HepG2 (cell line): ENCODE measurements at regions not wholly inside any gene's neighbourhood (a gene's known extent, or its start where the extent isn't known, plus 50 kb on each side); places are given as distances from the start of the nearest gene placed in this dataset.

Experiments
- ATAC-seq: fragments of 200-7000 bp; cut with Tn5 transposase; 3 replicates; pipeline ENCODE4 v1.9.1; 2020; ENCODE audit warnings: mild to moderate bottlenecking, moderate library complexity
- BruUV-seq: library from RNA; stranded (reverse); fragments of 400-500 nt; replicated peaks from 2 replicates; lab custom pipeline; 2021; lab: Mats Ljungman, UMichigan
- CTCF ChIA-PET: fragments of 300-600 bp; formaldehyde crosslinking; extraction: SDS; loops from one replicate; lab custom pipeline; 2021; ENCODE audit warnings: low total read pairs, inconsistent platforms, low intra/inter-chr PET ratio; lab: Yijun Ruan, JAX
- POLR2A ChIA-PET: fragments of 350-600 bp; sonication (Branson Sonifier 250); formaldehyde crosslinking; loops from one replicate; lab custom pipeline; 2020; ENCODE audit warnings: antibody characterized with exemption, inconsistent platforms; lab: Yijun Ruan, JAX
- DNase-seq: peaks from one replicate; pipeline ENCODE4 v3.0.0-alpha.2; 2015; ENCODE audit warnings: low spot score
- FAIRE-seq: peaks from 3 replicates; lab custom pipeline; 2011; peaks lifted over from hg19 to GRCh38; lab: Jason Lieb, UNC
- H2AFZ ChIP-seq: one replicate; pipeline ENCODE4 v1.6.1; 2011; ENCODE audit warnings: low read length, inconsistent platforms
- H3K27ac ChIP-seq: fragments of 300-600 bp; 3 replicates; pipeline ENCODE4 v1.8.0; 2011; ENCODE audit warnings: mixed run types, mild to moderate bottlenecking, mixed read lengths, low read length, inconsistent platforms; ENCODE audit not compliant: insufficient read depth; ENCODE audit errors: extremely low read length
- H3K27me3 ChIP-seq, 2 experiments: fragments of 200-600 bp in 1 of 2; 2 replicates in 1 of 2; 3 replicates in 1 of 2; pipeline versions ENCODE4 v1.6.0 to v1.8.0; 2011; ENCODE audit warnings: low read length in 2 of 2, mild to moderate bottlenecking in 2 of 2, moderate library complexity in 2 of 2, inconsistent platforms in 1 of 2; ENCODE audit not compliant: insufficient read depth in 2 of 2, control insufficient read depth in 1 of 2
- H3K36me3 ChIP-seq, 2 experiments: fragments of 200-600 bp in 1 of 2; replicated peaks in 1 of 2; 2 replicates in 1 of 2; 3 replicates in 1 of 2; pipeline versions ENCODE4 v1.5.1 to v1.8.0; 2011; ENCODE audit warnings: low read length in 2 of 2, inconsistent platforms in 1 of 2; ENCODE audit not compliant: insufficient read depth in 2 of 2, control insufficient read depth in 1 of 2
- H3K4me1 ChIP-seq: 2 replicates; pipeline ENCODE4 v1.5.1; 2012; ENCODE audit warnings: low read length, inconsistent platforms; ENCODE audit not compliant: insufficient read depth
- H3K4me2 ChIP-seq: 2 replicates; pipeline ENCODE4 v1.6.0; 2011; ENCODE audit warnings: low read depth, low read length, inconsistent platforms
- H3K4me3 ChIP-seq, 3 experiments: fragments of 200-600 bp in 1 of 3; sonication (generic), shearing (Covaris generic) in 1 of 3; replicated peaks in 1 of 3; 2 replicates each; pipeline ENCODE4 v1.5.1; 2011 to 2016; ENCODE audit warnings: low read length in 3 of 3, inconsistent platforms in 2 of 3, low read depth in 2 of 3, mild to moderate bottlenecking in 2 of 3, control low read depth in 1 of 3, mixed read lengths in 1 of 3; ENCODE audit not compliant: insufficient read depth in 1 of 3
- H3K79me2 ChIP-seq: one replicate; pipeline ENCODE4 v1.6.1; 2011; ENCODE audit warnings: low read length, inconsistent platforms; ENCODE audit not compliant: insufficient read depth
- H3K9ac ChIP-seq: 2 replicates; pipeline ENCODE4 v1.6.0; 2011; ENCODE audit warnings: mild to moderate bottlenecking, low read depth, low read length, inconsistent platforms; ENCODE audit not compliant: insufficient read depth
- H3K9me3 ChIP-seq: 2 replicates; pipeline ENCODE4 v1.5.1; 2012; ENCODE audit warnings: mild to moderate bottlenecking, low read length
- H4K20me1 ChIP-seq: 2 replicates; pipeline ENCODE4 v1.6.0; 2011; ENCODE audit warnings: inconsistent platforms, mild to moderate bottlenecking, low read length, moderate library complexity; ENCODE audit not compliant: insufficient read depth
- AGO1 ChIP-seq: fragments of 200-400 bp; formaldehyde crosslinking; IDR thresholded peaks from 2 replicates; pipeline ENCODE4 v1.6.1; 2017; ENCODE audit warnings: mild to moderate bottlenecking, low read depth, low read length, moderate library complexity; ENCODE audit not compliant: poor library complexity, severe bottlenecking
- BCL6 ChIP-seq: IDR thresholded peaks from 2 replicates; pipeline ENCODE4 v1.6.1; 2016; ENCODE audit warnings: missing genetic modification reagents, missing compliant biosample characterization
- FOSL2 ChIP-seq: sonication (generic); formaldehyde crosslinking; IDR thresholded peaks from 2 replicates; pipeline ENCODE4 v1.4.0; 2020; ENCODE audit warnings: missing genetic modification reagents
- MED1 ChIP-seq: sonication (generic); formaldehyde crosslinking; IDR thresholded peaks from 2 replicates; pipeline ENCODE4 v1.4.0; 2020; ENCODE audit warnings: missing genetic modification reagents
- NFE2L2 ChIP-seq: fragments of 150-350 bp; IDR thresholded peaks from 2 replicates; pipeline ENCODE4 v1.6.1; 2014; ENCODE audit warnings: low read length
- PHF8 ChIP-seq: sonication (generic); formaldehyde crosslinking; IDR thresholded peaks from 2 replicates; pipeline ENCODE4 v1.5.0; 2020; ENCODE audit warnings: missing genetic modification reagents
- SKIL ChIP-seq: sonication (generic); formaldehyde crosslinking; IDR thresholded peaks from 2 replicates; pipeline ENCODE4 v1.8.0; 2022; ENCODE audit warnings: missing genetic modification reagents, mild to moderate bottlenecking, moderate library complexity, borderline replicate concordance
- ZBTB34 ChIP-seq: sonication (generic); formaldehyde crosslinking; IDR thresholded peaks from 2 replicates; pipeline ENCODE4 v1.8.0; 2022; ENCODE audit warnings: mild to moderate bottlenecking, missing genetic modification reagents
- ZKSCAN1 ChIP-seq: fragments of 150-350 bp; IDR thresholded peaks from 2 replicates; pipeline ENCODE4 v1.6.1; 2014; ENCODE audit warnings: low read length
- ZNF234 ChIP-seq: sonication (generic); formaldehyde crosslinking; conservative IDR thresholded peaks from 2 replicates; pipeline ENCODE4 v1.5.1; 2020; ENCODE audit warnings: mild to moderate bottlenecking, missing genetic modification reagents
- ZNF281 ChIP-seq: sonication (generic); formaldehyde crosslinking; IDR thresholded peaks from 2 replicates; pipeline ENCODE4 v1.4.0; 2020; ENCODE audit warnings: missing genetic modification reagents, borderline replicate concordance
- ZNF329 ChIP-seq: sonication (generic); formaldehyde crosslinking; IDR thresholded peaks from 2 replicates; pipeline ENCODE4 v1.9.0; 2021; ENCODE audit warnings: low read depth, mild to moderate bottlenecking, missing genetic modification reagents
- ZNF740 ChIP-seq: sonication (generic); formaldehyde crosslinking; IDR thresholded peaks from 2 replicates; pipeline ENCODE4 v1.4.0; 2020; ENCODE audit warnings: missing genetic modification reagents
- ZNF792 ChIP-seq: IDR thresholded peaks from 2 replicates; pipeline ENCODE4 v1.6.1; 2016
- WGBS: methylation state at CpG from one replicate; pipeline ENCODE4 v1.1.6; 2017; ENCODE audit warnings: low lambda C conversion rate; 5-methylcytosine and 5-hydroxymethylcytosine counted together
- in situ Hi-C: cut with HindIII; loops from 2 replicates; pipeline ENCODE4 v1.10.0; 2017; ENCODE audit warnings: low pct_unique_long_range_greater_than_20kb; ENCODE audit not compliant: extremely low pct_ligation_motif_present
- intact Hi-C: fragments of 100-400 bp; cut with micrococcal nuclease; formaldehyde crosslinking; loops from one replicate; pipeline ENCODE4 v1.10.0; 2022; ENCODE audit not compliant: unreplicated experiment

GRCh38 chrX:56366901-56367300, 134.7 kb downstream of the KLF8 start:
- H3K79me2 ChIP-seq: no peaks in the 10 kb centered on the region
- H3K4me1 ChIP-seq: no peaks in the 10 kb centered on the region
- H3K4me3 ChIP-seq: no peak overlapping the region
- BruUV-seq: no TSS peak
- H3K27me3 ChIP-seq: no peaks in the 10 kb centered on the region
- H3K9ac ChIP-seq: no peak overlapping the region
- intact Hi-C loops (no loop called here), in situ Hi-C loops (no loop called here)
- POLR2A ChIA-PET: no interaction called here
- H3K36me3 ChIP-seq: no peaks in the 10 kb centered on the region
- ATAC-seq (peak; percentile 43; the same call in 1 of the 3 replicates), FAIRE-seq (no peak), DNase-seq (no peak)
- H3K4me2 ChIP-seq: peak overlapping the region; percentile 47
- no peak overlapping the region for H2AFZ ChIP-seq
- no peak overlapping the region for H3K27ac ChIP-seq
- H3K9me3 ChIP-seq: no peaks in the 10 kb centered on the region
- TF ChIP-seq ZNF792 (no peak), FOSL2 (CRISPR knock-in tag) (0 out of 2 replicates have a peak, but pooled peaks have one; percentile 7), ZNF281 (CRISPR knock-in tag) (peak; percentile 45; the same call in 1 of the 2 replicates), NFE2L2 (0 out of 2 replicates have a peak, but pooled peaks have one; percentile 15)
- 0% methylated on average over 3 of the region's 9 CpGs for WGBS
- H4K20me1 ChIP-seq: no peaks in the 10 kb centered on the region
- CTCF ChIA-PET: no interaction called here

GRCh38 chrX:56368962-56369361, 136.8 kb downstream of the KLF8 start:
- ChIA-PET CTCF (no interaction called here), POLR2A (no interaction called here)
- Histone ChIP-seq H3K4me2 (no peak overlapping the region), H3K27me3 (no peaks in the 10 kb centered on the region), H4K20me1 (no peaks in the 10 kb centered on the region), H3K4me1 (no peaks in the 10 kb centered on the region), H2AFZ (no peak overlapping the region), H3K27ac (no peak overlapping the region), H3K9me3 (no peaks in the 10 kb centered on the region), H3K79me2 (no peaks in the 10 kb centered on the region), H3K4me3 (no peak overlapping the region), H3K36me3 (no peaks in the 10 kb centered on the region), H3K9ac (no peak overlapping the region)
- no TSS peak for BruUV-seq
- no peak for DNase-seq
- intact Hi-C loops: no loop called here
- 0% methylated on average over 1 of the region's 1 CpG for WGBS
- ATAC-seq: no peak
- in situ Hi-C loops: no loop called here
- FAIRE-seq: no peak
- TF ChIP-seq MED1 (CRISPR knock-in tag): no peak
- TF ChIP-seq BCL6 (CRISPR knock-in tag): no peak
- no peak for TF ChIP-seq AGO1
- no peak for TF ChIP-seq ZNF740 (CRISPR knock-in tag)
- TF ChIP-seq ZNF234 (CRISPR knock-in tag): no peak
- TF ChIP-seq SKIL (CRISPR knock-in tag): no peak
- TF ChIP-seq ZNF329 (CRISPR knock-in tag): no peak
- TF ChIP-seq PHF8 (CRISPR knock-in tag): no peak
- TF ChIP-seq ZKSCAN1: no peak
- TF ChIP-seq ZBTB34 (CRISPR knock-in tag): no peak
